IPS-NIHi11 (cell line): ENCODE measurements at regions not wholly inside any gene's neighbourhood (a gene's known extent, or its start where the extent isn't known, plus 50 kb on each side); places are given as distances from the start of the nearest gene placed in this dataset.

Source experiments
- DNase-seq: peaks from one replicate; pipeline ENCODE4 v3.0.0; 2012; ENCODE audit warnings: mixed read lengths, low spot score

DNA sequence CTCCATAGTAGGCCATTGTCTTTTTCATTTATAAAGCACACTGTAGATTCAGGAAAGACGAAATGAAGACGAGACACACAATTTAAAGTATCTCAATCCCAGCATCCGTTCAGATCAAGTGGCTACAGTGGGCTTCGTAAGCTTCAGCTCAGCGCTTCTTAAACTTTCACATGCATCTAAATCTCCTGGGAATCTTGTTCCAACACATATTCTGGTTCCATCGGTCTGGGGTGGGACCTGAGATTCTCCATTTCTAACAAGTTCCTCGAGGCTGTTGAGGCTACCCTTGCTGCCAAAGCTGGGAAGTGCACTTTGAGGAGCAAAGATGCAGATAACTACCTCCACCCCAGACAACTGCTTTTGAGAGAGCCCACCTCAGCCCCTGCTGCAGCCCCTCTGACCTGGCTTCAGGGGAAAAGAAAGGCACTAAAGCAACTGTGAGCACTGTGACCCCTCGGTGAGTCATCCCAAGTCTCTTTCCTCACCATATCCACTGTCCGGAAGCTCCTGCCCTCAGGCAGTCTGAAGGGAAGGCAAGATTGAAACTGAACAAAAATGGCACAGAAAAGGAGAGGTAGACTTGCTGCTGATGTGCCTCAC lies 201.1 kb upstream of the FBXO11 start:
- DNase-seq, result no peak

DNA sequence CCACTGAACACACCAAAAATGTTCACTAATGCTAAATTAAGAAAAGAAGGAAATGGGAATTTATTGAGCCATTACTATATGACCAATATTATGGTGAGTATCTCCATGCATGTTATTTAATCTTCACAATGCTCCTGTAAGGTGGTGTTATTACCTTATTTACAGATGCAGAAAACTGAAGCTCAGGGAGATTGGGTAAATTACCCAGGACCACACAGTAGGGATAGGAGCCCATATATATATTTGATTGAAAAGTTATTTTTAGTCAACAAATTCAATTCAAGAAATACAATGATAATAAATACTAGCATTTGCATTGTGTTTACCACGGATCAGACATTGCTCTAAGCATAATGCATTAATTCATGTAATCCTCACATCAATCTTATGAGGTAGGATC lies 202.2 kb upstream of the FBXO11 start:
- DNase-seq, result no peak

DNA sequence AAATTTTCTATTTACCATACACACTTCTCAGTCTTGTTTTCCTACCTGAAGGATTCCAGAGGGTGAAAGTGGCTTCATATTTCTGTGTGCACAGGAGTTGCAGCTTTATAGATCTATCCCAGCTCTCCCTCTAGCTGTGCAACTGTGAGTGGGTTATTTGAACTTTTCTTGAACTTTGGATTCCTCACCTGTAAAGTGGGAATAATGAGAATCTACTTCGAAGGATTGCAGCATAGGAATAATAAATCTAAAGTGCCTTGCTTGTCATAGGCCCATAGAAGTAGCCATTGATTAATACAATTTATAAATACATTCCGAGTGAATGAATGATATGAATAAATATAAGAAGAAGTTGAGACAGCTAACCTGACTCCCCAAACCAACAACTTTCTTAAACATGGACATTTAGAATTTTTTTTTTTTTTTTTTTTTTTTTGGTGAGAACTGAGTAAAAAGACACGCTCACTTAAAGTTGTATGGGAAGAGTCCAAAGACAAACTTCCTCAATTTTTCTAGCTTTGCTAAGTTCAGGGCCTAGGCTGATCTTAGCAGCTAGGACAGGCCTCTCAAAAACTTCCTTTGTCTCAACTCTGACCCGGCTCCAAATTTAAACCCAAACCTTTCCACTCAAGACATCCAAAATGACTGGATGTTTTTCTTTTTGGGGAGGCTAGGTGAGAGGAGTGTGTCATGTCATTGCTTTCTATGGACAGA lies 203.3 kb upstream of the FBXO11 start:
- no peak for DNase-seq

DNA sequence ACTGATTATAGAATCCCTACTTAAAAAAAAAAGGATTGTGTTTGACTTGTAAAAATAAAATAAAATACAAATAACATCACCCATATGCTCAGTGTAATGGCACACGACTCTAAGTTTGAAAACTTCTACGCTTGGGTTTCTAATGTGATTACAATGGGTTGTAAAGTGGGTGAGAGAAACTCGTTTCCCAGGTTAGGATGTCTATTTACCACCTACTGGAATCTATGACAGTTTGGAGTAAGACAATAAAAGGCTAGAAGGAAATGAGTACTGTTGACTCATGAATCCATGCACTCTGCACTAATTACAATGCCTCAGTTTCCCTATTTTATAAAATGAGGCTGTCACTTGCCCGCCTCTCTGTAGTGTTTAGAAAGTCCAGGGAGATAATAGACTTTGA lies 204.0 kb upstream of the FOXN2 start:
- DNase-seq, result no peak

DNA sequence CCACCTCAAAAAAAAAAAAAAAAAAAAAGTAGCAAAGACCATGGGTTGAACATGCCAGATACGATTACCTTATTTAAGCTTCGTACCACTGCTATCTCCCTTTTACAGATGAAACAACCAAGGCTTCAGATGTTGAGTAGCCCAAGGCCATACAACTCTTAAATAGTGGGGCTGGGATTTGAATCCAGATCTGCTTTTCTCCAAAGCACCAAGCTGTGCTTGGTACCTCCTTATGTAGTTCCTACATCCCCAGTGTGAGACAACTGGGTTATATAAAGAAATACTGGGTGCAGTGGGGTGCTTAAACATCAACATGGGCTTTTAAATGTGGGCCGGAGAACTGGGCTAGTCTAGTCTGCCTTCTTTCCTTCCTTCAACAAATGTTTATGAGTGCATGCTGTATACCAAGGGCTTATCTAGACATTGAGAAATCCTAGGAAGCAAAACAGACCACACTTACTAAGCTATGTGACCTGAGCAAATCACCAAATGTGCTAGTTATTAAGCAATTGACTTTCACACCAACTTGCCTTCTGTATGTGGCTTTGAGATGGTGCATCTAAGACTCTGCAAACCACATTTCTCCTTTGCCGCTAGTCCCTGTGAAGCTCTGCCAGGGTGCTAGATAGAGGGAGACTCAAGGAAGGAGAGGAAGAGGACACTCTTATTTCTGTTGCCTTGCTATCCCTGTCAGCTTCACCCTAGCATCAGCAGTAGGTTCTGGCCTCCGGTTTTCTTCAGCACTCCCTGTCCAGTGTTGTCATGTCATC lies 201.4 kb upstream of the FOXN2 start:
- no peak for DNase-seq

DNA sequence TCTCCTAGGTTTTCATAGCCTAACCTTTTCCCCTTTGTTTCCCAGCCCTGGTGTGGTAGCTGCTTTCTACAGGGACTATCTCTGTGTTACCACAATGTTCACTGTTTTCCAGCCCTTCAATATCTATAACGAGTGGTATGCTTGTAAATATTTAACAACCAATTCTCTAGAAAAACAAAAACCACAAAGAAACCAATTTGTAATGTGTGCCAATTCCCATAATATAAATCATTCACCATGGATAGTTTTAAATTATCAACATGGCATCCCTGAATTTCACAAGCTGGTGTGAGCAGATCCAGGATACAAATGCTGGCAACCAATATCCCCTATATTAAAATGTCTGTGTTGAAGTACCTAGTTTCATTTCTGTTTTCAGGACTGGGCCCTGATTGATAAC lies 200.7 kb upstream of the FOXN2 start:
- DNase-seq, result no peak

DNA sequence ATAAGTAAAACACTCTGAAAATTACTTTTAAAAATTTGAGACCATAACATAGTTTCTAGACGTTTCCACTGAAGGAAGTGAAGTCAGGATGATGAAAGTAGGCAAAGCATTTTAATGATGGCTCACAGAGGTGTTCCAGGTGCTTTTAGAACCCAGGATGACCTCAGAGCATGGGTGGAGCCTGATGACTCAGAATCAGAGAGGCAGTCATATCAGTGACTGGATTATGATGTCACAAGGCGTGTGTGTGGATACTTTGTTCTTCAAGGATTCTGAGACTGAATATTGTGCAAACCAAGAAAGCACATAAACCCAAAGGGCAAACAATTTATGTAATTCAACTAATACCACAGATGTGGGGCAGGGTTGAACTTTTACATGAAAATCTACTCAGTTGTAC lies 200.2 kb upstream of the FOXN2 start:
- no peak for DNase-seq

DNA sequence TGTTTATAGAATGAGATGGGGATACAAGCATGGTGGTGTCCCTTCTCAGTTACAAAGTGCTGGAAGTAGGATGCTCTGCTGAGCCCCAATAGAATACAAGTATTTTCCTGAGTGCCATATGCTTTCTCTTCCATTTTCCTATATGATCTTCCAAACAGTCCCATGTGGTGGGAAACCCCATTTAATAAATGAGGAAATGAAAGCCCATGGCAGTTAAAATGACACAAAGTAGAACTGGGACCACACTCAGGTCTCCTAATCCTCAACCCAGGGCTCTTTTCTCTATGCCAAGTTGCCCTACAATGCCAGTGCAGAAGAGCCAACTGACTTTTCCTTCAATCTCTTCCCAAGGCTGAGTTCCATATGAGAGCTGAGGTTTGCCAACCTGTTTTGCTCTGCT lies 198.0 kb upstream of the FOXN2 start:
- DNase-seq, result no peak

DNA sequence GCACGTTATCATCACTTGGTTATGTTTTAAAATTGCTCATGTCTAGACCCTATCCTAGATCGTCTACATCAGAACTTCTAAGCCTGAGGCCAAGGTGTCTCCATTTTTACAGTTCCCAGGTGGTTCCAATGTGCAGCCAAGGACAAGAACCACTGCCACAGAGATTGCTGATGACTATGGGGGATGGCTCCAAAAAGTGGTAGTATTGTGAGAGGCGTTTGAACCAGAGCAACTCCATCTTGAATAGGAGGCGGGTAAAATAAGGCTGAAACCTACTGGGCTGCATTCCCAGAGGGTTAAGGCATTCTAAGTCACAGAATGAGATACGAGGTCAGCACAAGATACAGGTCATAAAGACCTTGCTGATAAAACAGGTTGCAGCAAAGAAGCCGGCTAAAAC lies 195.6 kb upstream of the FOXN2 start:
- DNase-seq, result no peak

DNA sequence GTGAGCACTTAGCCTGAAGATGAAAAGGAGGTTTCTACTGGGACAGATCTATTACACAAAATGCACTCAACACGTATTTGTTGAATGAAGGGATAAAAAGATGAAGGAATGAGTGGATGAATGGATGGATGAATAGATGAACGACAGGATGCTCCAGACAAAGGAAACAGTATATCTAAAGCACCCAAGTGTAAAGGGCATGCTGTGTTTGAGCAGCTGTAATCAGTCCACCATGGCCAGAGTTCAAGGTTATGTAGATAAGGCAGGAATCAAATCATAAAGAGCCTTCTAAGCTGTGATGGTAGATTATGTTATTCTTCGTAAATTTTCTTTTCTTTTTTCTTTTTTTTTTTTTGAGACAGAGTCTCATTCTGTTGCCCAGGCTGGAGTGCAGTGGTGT lies 194.4 kb upstream of the FOXN2 start:
- no peak for DNase-seq

DNA sequence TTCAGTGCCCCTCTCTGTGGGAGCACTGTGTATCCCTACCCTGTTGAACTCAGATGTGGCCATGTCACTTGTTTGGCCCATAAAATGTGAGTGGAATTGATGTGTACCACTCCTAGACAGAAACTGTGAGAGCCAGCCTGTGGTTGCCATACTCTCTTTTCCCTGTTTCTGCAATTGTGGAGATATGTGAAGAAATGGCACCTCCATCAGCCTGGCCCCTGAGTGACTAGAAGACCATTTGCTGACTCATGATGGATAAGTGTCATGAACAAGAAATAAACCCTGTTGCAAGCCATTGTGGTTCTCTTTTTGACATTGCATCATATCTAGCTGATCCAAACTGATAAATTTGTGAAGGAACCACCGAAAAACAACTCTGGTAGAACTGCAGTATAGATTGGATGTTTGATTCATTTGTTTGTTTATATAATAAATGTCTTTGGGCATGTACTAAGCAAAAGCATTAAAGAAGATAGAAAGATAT lies 193.7 kb upstream of the FOXN2 start:
- no peak for DNase-seq

DNA sequence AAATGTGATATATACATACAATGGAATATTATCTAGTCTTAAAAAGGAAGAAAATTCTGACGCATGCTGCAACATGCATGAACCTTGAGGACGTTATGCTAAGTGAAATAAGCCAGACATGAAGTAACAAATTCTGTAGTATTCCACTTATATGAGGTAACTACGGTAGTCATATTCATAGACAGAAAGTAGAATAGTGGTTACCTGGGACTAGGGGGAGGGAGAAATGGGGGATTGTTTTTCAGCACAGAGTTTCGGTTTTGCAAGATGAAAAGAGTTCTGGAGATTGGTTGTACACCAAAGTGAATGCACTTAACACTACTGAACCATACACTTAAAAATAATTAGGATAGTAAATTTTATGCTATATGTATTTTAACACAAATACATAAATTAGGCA lies 192.3 kb upstream of the FOXN2 start:
- no peak for DNase-seq

DNA sequence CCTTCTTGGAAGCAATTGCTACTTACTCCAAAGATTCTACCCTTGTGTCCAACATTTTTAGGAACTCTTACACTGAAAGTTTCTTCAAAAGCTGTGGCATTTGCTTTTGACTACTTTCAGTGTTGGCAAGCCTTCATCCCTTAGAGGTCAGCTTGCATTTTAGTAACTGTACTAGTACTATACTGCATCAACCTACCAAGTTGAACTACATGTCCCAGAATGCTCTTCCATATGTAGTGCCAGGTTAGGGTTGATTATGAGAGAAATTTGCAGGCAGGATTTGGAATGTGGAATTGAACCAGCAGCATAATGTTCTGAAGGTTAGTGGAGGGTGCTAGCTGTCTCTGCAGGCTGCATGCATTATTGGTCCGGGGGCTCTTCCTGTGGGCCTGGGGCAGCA lies 189.9 kb upstream of the FOXN2 start:
- DNase-seq, result no peak

DNA sequence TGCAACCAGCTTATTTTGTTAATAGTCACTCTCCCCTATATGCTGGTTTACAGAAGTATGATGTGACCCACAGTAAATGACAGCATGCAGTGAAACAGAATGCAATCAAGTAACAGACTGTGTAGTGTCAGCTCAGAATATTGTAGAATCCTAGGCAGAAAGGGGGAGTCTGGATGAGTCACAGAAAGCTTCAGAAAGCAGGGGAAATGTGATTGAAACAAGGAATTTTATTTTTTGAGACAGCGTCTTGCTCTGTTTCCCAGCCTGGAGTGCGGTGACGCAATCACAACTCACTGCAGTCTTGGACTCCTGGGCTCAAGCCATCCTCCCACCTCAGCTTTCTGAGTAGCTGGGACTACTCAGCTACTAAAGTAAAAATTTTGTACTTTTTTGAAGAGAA lies 188.3 kb upstream of the FOXN2 start:
- no peak for DNase-seq

DNA sequence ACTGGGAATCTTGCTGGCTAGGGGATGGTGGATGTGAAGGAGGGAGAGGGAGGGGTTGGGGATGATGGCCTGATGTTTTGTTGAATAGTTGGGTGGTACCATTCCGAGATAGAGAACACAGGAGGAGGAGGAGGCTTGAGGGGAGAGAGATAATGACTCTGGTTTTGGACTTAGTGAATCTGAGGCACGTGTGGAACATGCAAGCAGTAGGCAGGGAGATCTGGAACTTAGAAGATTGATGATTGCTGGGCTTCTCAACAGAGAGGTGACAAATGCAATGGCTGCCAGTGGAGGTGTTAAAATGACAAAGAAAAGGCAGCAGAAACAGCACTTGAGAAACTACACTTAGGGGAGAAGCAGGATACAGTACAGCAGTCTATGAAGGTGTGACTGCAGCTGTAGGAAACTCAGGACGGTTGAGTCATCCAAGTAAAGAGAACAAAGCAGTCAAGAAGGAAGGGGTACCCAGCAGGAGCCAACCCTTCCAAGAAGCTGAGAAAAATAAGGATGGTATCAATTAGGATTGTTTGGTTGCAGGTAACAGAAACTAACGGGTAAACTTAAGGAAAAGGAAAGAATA lies 186.8 kb upstream of the FOXN2 start:
- DNase-seq, result no peak

DNA sequence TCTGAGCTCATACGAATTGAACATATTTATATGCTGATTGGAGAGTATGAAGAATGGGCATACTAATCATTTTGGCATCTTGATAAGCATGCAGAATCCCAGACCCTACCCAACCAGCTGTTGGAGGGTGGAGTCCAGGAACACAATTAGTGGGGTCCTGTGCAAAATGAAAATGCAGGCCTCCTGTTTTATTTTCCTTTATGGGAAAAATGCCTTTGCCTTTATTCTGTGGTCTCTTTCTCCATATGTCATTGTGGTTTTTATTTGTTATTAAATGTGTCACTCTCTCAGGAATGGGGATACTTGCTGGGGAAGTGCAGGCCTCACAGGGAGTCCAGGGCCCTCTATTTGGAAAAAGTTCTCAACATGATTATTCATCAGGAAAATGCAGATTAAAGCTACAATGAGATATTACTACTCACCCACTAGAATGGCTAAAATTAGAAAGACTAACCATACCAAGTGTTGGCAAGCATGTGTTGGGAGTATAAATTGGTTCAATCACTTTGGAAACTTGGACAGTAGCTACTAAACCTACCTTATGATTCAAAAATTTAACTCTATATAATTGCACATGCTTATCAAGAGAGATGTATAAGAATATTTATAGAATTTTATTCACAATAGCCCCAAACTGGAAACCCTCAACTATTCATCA lies 185.1 kb upstream of the FOXN2 start:
- DNase-seq, result no peak

DNA sequence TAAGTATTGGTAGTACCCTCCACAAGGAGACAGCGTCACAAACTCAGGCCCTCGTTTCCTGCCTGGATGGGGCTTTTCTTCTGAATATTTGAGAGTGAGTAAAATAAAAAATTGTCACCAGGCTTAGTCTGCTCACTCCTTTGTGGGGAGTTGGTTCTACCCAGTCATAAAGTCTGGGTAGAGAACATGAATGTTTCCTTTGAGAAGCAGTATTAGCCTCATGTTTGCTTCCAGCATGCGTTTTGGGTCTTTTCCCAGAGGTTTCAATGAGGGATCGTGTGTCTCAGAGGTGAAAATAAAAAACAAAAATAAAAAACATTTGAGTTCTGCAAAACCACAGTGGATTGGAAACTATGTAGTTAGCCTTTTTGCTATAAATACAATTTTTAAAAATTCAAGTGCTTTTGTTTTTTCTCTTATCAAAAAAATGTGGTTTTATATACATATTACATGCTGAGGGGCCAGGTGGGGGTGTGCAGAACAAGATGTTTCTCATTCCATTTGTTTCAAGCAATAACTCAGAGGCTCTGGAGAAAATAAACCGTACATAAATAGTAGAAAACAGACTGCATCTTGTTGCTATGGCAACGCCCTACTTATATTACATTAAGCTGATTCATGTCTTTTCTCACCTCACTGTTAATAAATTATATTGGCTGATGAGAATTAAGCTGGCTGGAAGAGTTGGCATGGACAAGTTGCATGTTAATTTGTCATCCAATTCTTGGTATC lies 182.8 kb upstream of the FOXN2 start:
- no peak for DNase-seq

DNA sequence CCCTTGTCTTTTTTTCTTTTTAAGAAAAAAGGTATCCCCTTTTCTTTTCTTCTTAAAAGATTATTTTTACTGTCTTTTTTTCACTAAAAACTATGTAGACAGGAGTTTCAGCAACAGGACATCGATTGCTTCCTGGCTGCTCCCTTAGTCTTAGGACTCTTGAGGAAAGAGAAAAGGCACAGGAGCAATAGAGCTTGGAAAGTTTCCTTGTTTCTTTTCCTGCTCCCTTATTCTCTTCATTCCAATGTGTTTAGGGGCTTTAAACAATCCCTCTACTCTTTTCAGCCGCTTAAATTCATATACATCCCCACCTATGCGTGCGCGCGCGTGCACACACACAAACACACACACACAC lies 182.2 kb upstream of the FOXN2 start:
- DNase-seq, result no peak

DNA sequence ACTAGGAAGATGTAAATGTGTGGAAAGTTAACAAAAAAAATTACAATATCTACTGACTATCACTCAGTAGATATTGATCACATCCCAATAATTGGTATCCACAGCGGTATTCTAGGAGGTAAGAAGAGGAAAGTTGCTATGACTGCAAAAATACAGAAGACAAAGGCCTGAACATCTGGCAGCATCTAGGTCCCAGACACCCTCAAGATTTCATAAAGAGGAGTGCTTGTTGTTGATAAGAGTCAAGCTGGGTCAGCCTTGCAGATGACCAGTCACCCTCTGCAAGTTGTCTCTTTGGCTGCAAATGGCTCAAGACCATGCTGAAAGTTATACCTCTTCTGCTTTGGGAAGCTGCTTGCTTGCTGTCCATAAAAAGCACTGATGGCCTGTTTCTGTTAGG lies 179.8 kb upstream of the FOXN2 start:
- no peak for DNase-seq

DNA sequence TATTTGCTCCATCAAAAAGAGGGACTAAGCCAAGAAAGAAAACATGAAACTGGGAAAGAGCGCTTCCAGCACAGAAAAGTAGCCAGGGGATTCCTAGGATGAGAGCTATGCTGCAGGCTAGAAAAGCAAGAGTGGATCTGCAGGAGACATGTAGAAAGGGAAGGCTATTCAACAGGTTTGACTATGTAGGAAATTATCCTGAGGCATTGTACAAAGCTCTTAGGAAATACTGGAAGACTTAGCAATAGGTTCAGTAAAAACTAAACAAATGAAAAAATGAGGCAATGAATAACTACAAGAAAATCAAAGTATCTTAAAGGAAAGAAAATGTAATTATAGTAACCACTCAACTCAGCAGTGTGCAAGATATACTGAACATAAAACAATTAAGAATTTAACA lies 178.7 kb upstream of the FOXN2 start:
- DNase-seq, result no peak

DNA sequence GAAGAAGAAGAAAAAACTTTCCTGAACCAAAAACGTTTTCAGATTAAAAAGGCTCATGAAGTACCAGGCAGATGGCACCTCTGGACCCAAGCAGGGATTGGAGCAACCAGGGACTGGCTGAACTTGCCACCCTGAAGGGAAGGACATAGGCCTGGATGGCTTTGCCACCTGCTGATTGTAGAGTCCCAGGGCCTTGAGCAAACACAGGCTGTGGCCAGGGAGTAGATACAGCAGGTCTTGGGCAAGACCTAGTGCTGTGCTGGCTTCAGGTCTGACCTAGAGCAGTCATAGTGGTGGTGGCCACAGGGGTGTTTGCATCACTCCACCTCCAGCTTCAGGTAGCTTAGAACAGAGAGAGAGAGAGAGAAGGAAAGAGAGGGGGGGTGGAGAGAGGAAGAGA lies 176.7 kb upstream of the FOXN2 start:
- DNase-seq, result no peak

DNA sequence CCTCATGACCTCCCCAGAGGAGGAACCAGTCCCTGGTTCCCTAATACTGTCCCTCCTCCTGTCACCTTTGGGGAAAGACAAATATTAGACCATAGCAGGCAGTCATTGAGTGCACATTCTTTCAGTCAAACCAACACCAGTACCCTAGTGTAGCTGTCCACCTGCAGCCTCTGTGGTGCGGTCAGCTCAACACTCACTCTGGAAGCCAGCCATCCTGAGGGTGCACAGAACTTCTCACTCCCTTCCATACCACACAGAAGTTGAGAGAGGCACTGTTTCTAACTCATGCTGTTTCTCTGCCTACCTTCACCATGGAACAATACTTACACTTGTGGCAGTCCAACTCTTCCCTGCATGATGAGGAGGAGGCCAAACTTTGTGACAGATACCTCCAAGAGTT lies 175.6 kb upstream of the FOXN2 start:
- DNase-seq, result no peak
